CD4-positive, alpha-beta T cell treated with Interleukin-21 for 1 hour (primary cell): ENCODE measurements at regions not wholly inside any gene's neighbourhood (a gene's known extent, or its start where the extent isn't known, plus 50 kb on each side); places are given as distances from the start of the nearest gene placed in this dataset.

Source experiments
- DNase-seq: peaks from one replicate; pipeline ENCODE4 v3.0.0-alpha.2; 2020

GRCh38 chr12:84740602-84741001 is 172.0 kb downstream of the SLC6A15 start:
- no peak for DNase-seq

GRCh38 chr12:84738481-84738972 is 174.1 kb downstream of the SLC6A15 start:
- DNase-seq, result no peak

GRCh38 chr12:84732828-84733340 is 179.7 kb downstream of the SLC6A15 start:
- DNase-seq, result no peak

DNA sequence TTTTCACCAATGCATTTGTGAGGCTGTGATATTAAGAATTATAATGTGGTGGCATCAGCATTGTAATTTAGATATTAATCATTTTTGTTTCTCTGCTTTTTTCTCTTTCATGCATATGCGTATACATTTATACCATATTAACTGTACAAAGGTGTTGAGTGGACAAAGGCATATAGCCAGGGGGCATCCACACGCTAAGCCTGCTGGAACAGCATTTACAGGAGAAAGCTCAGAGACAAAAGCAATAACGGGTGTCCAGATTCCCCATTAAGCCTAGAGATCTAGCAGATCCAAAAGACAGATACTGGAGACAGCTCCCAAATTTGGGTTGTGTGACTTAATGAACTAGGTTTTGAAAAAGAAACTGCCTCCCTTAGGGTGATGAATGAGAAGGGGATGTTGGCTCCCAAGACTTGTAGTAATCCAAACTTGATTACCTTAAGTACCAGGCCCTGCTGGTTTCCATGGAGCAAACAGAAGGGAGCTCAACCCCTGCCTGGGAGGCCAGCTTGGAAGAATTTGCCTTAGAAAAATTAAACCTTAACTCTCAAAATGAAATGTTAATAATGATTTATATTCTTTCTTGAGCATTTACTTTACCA is 181.9 kb downstream of the SLC6A15 start:
- no peak for DNase-seq

GRCh38 chr12:84727961-84728360 is 184.6 kb downstream of the SLC6A15 start:
- no peak for DNase-seq

- DNase-seq, result no peak
These were observed 185.8 kb downstream of the SLC6A15 start for GRCh38 chr12:84726780-84727179.

DNA sequence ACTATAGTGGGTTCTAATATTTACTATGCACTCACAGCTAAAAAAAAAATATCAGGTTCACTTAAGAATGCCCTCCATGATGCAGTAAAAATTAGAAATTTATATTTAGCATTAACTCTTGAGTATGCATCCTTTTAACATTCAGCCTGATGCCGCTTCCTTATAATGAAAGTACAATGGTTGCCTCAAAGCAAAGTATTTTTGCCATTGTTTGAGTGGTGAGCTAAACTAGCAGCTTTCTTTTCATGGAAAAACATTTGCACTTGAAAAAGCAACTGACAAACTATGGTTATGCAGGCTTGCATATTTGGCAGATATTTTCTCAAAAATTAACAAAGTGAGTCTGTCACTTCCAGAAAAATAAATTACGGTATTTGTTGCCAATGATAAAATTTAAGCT is 188.6 kb downstream of the SLC6A15 start:
- no peak for DNase-seq

- no peak for DNase-seq
These were observed 192.6 kb downstream of the SLC6A15 start for GRCh38 chr12:84719997-84720396.

- no peak for DNase-seq
These were observed 193.7 kb downstream of the SLC6A15 start for GRCh38 chr12:84718906-84719305.

- no peak for DNase-seq
These were observed 199.9 kb downstream of the SLC6A15 start for GRCh38 chr12:84712747-84713146.

DNA sequence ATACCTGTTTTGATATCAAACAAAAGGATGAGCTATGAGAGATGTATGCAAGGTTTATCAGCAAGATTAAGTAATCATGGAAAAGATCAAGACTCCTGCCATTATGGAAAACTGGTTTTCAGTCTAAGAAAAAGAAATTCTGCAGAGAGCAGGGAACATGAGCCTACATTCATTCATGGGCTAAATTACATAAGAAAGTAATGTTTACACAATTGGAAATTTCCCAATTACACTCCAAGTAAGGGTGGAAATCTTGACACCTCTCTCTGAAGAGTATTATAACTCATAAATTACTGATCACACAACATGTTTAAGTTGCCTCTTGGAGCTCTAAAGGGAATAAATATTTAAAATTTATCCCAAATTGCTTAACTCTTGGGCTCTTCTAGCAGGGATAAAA is 206.2 kb downstream of the SLC6A15 start:
- no peak for DNase-seq

- no peak for DNase-seq
These were observed 207.7 kb downstream of the SLC6A15 start for GRCh38 chr12:84704856-84705255.

GRCh38 chr12:84702001-84702400 is 210.6 kb downstream of the SLC6A15 start:
- no peak for DNase-seq

DNA sequence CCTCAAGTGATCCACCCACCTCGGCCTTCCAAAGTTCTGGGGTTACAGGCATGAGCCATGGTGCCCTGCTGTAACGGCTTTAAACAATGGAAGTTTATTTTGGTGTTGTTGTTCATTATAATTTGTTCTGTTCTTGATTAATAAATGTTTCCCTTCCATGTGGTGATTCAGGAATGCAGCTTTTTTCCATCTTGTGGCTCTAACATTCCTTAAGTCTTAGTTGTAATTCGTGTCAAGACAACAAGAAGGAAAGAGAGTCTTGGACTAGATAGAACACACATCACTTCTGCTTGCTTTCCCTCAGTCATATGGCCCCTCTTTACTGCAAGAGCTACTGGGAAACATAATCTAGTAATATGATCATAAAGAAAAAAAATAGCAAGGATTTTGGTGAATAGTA is 211.6 kb downstream of the SLC6A15 start:
- DNase-seq, result no peak

DNA sequence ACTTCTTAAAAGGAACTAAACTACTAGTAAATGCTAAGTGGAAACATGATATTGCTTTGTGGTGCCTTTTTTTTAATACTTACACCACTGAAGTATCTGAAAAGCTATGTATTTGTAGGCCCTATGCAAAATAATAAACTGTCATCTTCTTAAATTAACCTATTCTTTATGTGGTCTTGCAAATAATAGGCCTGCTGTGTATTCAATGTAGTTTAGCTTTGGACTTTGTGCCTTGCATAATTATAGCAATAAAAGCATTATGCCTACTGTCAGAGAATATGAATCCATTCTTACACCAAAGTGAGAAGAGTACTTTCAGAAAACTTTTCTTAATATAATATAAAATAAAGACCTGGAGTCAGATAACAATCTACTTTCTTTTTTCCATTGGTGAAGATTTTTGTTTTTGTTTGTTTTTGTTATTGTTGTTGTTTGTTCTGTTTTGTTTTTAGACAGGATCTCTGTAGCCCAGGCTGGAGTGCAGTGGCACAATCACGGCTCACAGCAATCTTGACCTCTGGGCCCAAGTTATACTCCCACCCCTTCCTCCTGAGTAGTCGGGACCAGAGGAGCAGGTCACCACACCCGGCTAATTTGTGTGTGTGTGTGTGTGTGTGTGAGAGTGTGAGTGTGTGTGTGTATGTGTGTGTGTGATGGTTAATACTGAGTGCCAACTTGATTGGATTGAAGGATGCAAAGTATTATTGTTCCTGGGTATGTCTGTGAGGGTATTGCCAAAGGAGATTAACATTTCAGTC is 213.8 kb downstream of the SLC6A15 start:
- no peak for DNase-seq

DNA sequence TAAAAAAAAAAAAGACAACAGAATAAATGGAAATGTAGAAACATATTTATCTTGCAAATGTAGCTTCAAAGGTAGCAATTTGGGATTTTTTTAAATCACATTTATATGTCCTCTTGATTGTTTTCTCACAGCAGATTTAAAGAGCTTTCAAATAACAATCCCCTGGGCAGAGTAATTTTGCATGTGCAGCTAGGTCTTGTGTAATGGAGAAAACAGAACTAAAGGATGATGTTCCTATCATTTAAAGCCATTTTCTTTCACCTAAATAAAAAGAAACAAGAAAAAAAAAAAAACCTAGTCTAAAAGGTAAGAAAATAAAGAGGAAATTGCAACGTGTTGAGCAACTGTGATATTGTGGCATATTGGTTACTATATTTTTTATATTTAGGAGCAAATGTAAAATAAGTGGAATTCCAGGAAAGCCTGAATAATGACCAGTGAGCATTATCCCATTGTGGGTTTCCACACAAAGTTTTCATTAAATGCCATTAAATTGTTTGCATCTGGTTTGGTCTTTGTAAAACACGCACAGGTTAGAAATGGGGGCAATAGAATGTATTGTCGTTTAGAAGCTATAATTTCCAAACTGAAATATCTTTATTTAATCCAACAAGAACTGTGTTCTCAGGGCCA is 215.6 kb downstream of the SLC6A15 start:
- no peak for DNase-seq

- no peak for DNase-seq
These were observed 216.3 kb downstream of the SLC6A15 start for GRCh38 chr12:84696281-84696680.

- no peak for DNase-seq
These were observed 218.5 kb downstream of the SLC6A15 start for GRCh38 chr12:84694116-84694515.

DNA sequence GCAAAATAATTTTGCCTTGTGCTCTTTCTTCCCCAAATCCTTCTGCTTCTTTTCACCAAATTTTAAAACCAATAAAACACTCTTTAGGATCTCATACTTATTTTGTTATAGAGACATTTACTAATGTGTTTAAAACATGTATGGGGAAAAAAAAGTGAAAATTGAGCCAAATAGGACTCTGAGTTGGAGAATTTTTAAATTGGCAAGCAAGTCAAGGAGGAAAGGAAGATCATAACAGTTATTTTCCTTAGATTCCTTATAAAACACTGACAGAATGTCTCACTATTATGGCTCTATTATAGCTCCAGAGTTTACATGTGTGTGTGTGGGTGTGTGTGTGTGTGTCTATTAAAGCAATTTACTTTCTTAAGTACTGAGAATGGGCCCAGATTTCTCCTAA is 220.5 kb downstream of the SLC6A15 start:
- DNase-seq, result no peak

DNA sequence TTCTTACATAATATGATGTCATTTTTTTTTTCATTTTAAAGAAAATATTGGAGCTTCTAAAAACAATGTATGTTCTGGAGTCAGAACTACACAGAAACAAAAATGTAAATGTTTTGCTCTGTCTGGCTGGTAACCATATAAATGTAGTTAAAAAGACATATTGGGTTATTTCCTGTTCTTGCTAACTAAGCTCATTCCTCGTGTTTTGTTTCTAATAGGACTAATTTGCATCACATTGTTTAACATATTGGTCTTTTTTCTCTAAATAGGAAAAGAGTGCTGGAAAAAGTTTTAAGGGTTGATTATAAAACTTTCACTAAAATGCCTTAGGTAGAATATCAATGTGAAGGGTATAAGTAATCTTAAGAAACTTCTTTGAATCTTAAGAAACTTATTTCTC is 221.3 kb downstream of the SLC6A15 start:
- no peak for DNase-seq

- no peak for DNase-seq
These were observed 223.0 kb downstream of the SLC6A15 start for GRCh38 chr12:84689638-84690037.

- DNase-seq, result no peak
These were observed 227.2 kb downstream of the SLC6A15 start for GRCh38 chr12:84685379-84685778.

DNA sequence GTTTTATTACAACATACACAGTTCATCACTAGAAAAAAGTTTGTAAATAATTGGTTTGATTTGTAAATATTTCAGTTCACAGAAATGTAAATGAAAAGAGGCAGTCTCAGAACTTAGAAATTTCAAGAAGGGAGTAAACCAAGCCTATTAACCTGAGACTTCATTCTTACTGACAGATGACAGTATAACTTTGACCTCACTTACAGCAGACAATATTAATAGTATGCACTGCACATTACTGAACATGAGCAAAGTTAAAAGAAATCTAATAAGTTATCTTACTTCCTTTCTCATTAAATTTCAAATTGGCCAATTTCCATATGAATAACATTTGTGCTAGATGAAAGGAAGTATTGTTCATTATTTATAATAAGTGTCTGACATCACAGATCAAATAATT is 235.8 kb downstream of the SLC6A15 start:
- no peak for DNase-seq

DNA sequence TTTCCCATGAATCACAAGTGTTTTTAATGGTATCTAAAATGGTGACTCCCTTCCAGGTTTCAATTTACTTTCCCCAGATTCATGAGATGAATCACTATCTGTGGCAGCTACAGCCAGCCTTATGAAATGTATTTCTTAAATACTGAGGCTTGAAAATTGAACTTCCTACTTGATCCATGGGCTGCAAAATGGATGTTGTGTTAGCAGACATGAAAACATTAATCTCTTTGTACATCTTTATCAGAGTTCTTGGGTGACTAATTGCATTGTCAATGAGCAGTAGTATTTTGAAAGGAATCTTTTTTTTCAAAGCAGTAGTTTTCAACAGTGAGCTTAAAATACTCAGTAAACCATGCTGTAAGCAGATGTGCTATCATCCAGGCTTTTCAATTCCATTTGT is 250.8 kb downstream of the SLC6A15 start:
- DNase-seq, result no peak
